ENCODE measurements at regions not wholly inside any gene's neighbourhood (a gene's known extent, or its start where the extent isn't known, plus 50 kb on each side); places are given as distances from the start of the nearest gene placed in this dataset.

- TF ChIP-seq TCF7L2 (IDR thresholded peaks at IDR 0.05; ENCODE audit: borderline replicate concordance, low read depth, low read length): no peak
- TF ChIP-seq ZBTB10 (tag by site-specific recombination; IDR thresholded peaks at IDR 0.05): no peak
- no peak for TF ChIP-seq CTCF (tag by site-specific recombination; IDR thresholded peaks at IDR 0.05)
- TF ChIP-seq SETDB1 (IDR thresholded peaks at IDR 0.05; ENCODE audit: insufficient read length, low read length): no peak
- no peak for TF ChIP-seq ZSCAN30 (tag by site-specific recombination; IDR thresholded peaks at IDR 0.05)
- TF ChIP-seq ZNF837 (tag by site-specific recombination; IDR thresholded peaks at IDR 0.05): no peak
- no peak for TF ChIP-seq INSM2 (tag by site-specific recombination; IDR thresholded peaks at IDR 0.05)
- TF ChIP-seq ZNF501 (tag by site-specific recombination; IDR thresholded peaks at IDR 0.05): no peak
- TF ChIP-seq ZNF398 (tag by site-specific recombination; IDR thresholded peaks at IDR 0.05): no peak
- no peak for TF ChIP-seq ZNF558 (tag by site-specific recombination; IDR thresholded peaks at IDR 0.05)
Measured at GRCh38 chr1:222087221-222087920, 345.5 kb upstream of the DUSP10 start.

All from HEK293 (cell line).